ENCODE measurements at regions not wholly inside any gene's neighbourhood (a gene's known extent, or its start where the extent isn't known, plus 50 kb on each side); places are given as distances from the start of the nearest gene placed in this dataset.

GRCh38 chr12:98370976-98371375, 144.4 kb upstream of the TMPO start:
- DNase-seq (ENCODE audit: low spot score), result no peak
- TF ChIP-seq, protein P1, sequence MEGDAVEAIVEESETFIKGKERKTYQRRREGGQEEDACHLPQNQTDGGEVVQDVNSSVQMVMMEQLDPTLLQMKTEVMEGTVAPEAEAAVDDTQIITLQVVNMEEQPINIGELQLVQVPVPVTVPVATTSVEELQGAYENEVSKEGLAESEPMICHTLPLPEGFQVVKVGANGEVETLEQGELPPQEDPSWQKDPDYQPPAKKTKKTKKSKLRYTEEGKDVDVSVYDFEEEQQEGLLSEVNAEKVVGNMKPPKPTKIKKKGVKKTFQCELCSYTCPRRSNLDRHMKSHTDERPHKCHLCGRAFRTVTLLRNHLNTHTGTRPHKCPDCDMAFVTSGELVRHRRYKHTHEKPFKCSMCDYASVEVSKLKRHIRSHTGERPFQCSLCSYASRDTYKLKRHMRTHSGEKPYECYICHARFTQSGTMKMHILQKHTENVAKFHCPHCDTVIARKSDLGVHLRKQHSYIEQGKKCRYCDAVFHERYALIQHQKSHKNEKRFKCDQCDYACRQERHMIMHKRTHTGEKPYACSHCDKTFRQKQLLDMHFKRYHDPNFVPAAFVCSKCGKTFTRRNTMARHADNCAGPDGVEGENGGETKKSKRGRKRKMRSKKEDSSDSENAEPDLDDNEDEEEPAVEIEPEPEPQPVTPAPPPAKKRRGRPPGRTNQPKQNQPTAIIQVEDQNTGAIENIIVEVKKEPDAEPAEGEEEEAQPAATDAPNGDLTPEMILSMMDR (IDR thresholded peaks at IDR 0.05; ENCODE audit: extremely low read depth, missing control alignments), result no peak

- DNase-seq (ENCODE audit: low spot score), result no peak
- TF ChIP-seq, protein P1 (IDR thresholded peaks at IDR 0.05; ENCODE audit: extremely low read depth, missing control alignments), result no peak
Observed at GRCh38 chr12:98371419-98371818, 144.0 kb upstream of the TMPO start.

DNA sequence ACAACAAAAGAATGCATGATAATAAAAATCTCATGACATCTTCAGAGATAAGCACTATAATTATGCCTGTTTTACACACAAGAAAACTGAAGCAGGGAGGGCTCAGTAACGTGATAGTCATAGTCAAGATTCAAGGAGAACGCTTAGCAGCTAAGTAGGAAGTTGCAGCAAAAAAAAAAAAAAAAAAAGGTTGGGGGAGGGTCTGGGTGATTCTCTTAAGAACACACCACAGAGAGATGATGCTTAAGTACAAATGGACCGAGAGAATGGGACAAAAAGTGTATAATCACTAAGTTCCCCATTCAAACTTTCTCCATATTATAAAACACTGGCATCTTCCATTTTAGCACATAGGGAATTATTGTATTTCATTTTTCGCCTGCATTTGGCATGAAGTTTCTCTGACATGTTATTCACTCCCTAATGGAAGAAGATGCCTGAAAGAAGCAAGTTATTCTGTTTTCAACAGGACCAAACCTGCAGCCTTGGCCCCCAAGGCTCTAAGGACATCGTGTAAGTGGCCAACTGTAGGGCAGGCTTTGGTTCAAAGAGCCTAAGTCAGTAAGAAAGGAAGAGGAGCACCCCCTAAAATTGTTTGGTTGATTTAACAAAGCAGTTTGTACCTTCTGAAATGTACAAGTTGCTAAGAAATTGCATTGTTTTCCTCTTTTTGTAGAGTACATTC, 142.9 kb upstream of the TMPO start:
- TF ChIP-seq, protein P1 (IDR thresholded peaks at IDR 0.05; ENCODE audit: extremely low read depth, missing control alignments), result no peak
- DNase-seq (ENCODE audit: low spot score), result no peak

DNA sequence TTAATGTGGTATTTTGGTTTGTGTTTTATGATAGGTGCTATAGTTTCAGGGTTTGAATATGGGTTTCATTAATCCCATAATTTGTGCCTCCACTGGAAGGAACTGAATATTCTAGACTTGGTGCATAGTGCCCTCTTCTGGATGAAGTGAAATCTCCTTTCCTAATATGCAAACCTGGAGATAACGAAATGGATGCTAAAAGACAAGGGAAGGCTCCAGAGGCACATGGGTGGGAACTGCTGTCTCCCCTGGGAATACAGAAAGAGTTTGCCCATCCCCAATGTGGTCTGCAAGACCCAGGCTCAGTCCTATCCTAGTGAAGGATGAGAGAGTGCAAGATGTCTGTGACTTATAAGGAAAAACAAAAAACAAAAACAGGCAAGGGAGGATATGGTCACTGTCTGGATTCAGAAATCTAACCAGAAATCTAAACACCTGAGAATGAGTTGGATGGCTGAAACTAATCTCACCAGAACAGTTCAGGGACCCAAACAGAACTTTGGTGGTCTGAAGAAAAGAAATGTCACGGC, 142.3 kb upstream of the TMPO start:
- TF ChIP-seq, protein P1 (IDR thresholded peaks at IDR 0.05; ENCODE audit: extremely low read depth, missing control alignments), result no peak
- peak; percentile 29 for DNase-seq (ENCODE audit: low spot score)

DNA sequence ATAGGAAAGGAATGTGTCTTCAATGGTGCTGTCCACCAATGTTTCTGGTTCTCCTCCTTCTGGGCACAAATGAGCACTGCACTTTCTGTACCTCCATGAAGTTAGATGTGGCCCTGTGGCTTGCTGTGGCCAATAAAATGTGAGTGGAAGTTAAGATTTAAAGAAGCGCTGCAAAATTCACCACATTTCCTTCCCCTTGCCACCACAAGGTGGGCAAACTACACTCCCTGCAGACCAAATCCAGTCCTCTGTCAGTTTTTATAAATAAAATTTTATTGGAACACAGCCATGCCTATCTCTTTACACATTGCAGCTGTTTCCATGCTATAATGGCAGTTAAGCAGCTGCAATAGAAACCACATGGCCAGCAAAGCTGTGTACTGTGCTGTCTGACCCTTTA, 141.4 kb upstream of the TMPO start:
- TF ChIP-seq, protein P1 (IDR thresholded peaks at IDR 0.05; ENCODE audit: extremely low read depth, missing control alignments), result no peak
- DNase-seq (ENCODE audit: low spot score), result no peak

GRCh38 chr12:98379106-98379505, 136.3 kb upstream of the TMPO start:
- TF ChIP-seq, protein P1 (IDR thresholded peaks at IDR 0.05; ENCODE audit: extremely low read depth, missing control alignments), result no peak
- no peak for DNase-seq (ENCODE audit: low spot score)

DNA sequence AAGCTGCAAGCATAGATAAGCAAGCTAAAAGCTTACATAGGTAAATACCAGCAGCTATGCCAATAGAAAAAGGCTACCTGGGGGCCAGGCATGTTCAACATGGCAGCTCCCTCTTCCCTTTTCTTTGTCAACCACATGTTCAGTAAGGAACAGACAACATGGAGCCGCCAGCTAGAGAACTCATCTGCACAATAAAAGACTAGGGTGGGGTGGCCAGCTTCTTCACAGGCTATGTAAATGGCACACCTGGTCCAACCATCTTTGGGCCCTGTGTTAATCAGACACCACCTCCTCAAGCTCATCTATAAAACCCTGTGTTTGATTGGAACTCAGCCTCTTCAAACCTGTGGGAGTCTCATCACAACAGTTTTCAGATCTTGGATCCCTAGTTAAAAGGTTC, 129.7 kb upstream of the TMPO start:
- TF ChIP-seq, protein P1 (IDR thresholded peaks at IDR 0.05; ENCODE audit: extremely low read depth, missing control alignments), result no peak
- no peak for DNase-seq (ENCODE audit: low spot score)
